GM12878 (cell line): ENCODE measurements at regions not wholly inside any gene's neighbourhood (a gene's known extent, or its start where the extent isn't known, plus 50 kb on each side); places are given as distances from the start of the nearest gene placed in this dataset.

ENCODE experiments used
- ATAC-seq: fragments of 200-7000 bp; cut with Tn5 transposase; 3 replicates; pipeline ENCODE4 v1.9.1; 2020; ENCODE audit warnings: mild to moderate bottlenecking, moderate library complexity
- BruUV-seq: library from RNA; stranded (reverse); fragments of 400-500 nt; replicated peaks from 2 replicates; lab custom pipeline; 2021; lab: Mats Ljungman, UMichigan
- CTCF ChIA-PET: fragments of 300-600 bp; sonication (Branson Sonifier 250); formaldehyde crosslinking; extraction: SDS; loops from one replicate; lab custom pipeline; 2021; ENCODE audit warnings: inconsistent platforms; lab: Yijun Ruan, JAX
- POLR2A ChIA-PET: fragments of 350-600 bp; formaldehyde crosslinking; extraction: SDS; loops from one replicate; lab custom pipeline; 2021; ENCODE audit warnings: inconsistent platforms; lab: Charles Lee
- RAD21 ChIA-PET: fragments of 300-600 bp; sonication (Branson Sonifier 250); formaldehyde crosslinking; loops from one replicate; lab custom pipeline; 2023; ENCODE audit warnings: antibody characterized with exemption; ENCODE audit not compliant: unreplicated experiment; lab: Charles Lee
- SMC1A ChIA-PET: fragments of 300-600 bp; sonication (Branson Sonifier 250); formaldehyde crosslinking; loops from one replicate; lab custom pipeline; 2023; ENCODE audit not compliant: unreplicated experiment, uncharacterized antibody; lab: Charles Lee
- DNase-seq: peaks from one replicate; pipeline ENCODE4 v3.0.0-alpha.2; 2011; ENCODE audit warnings: low read depth, low spot score
- FAIRE-seq: peaks from 3 replicates; lab custom pipeline; 2011; peaks lifted over from hg19 to GRCh38; lab: Jason Lieb, UNC
- H2AFZ ChIP-seq: 2 replicates; pipeline ENCODE4 v1.6.0; 2011; ENCODE audit warnings: low read depth, low read length, control low read depth; ENCODE audit not compliant: control insufficient read depth
- H3K27ac ChIP-seq: 2 replicates; pipeline ENCODE4 v1.5.1; 2011; ENCODE audit warnings: control low read depth; ENCODE audit not compliant: control insufficient read depth, insufficient read depth
- H3K27me3 ChIP-seq, 2 experiments: replicated peaks in 1 of 2; 2 replicates each; pipeline versions ENCODE4 v1.6.0 to v1.6.1; 2011; ENCODE audit warnings: low read length in 1 of 2; ENCODE audit not compliant: control insufficient read depth in 2 of 2, insufficient read depth in 2 of 2
- H3K36me3 ChIP-seq, 2 experiments: 2 replicates each; pipeline ENCODE4 v1.5.1; 2011; ENCODE audit warnings: low read length in 1 of 2; ENCODE audit not compliant: control insufficient read depth in 2 of 2, insufficient read depth in 2 of 2
- H3K4me1 ChIP-seq: 2 replicates; pipeline ENCODE4 v1.6.1; 2011; ENCODE audit warnings: mild to moderate bottlenecking, low read length, moderate library complexity, mixed read lengths; ENCODE audit not compliant: control insufficient read depth, insufficient read depth
- H3K4me2 ChIP-seq: 2 replicates; pipeline ENCODE4 v1.6.0; 2011; ENCODE audit warnings: control low read depth; ENCODE audit not compliant: control insufficient read depth, insufficient read depth
- H3K4me3 ChIP-seq: fragments of 200-600 bp; sonication (generic); 2 replicates; pipeline ENCODE4 v1.5.1; 2016
- H3K79me2 ChIP-seq: 2 replicates; pipeline ENCODE4 v1.6.0; 2011; ENCODE audit warnings: low read length; ENCODE audit not compliant: control insufficient read depth, insufficient read depth
- H3K9ac ChIP-seq: 2 replicates; pipeline ENCODE4 v1.8.0; 2011; ENCODE audit warnings: low read length, control low read depth, mixed read lengths; ENCODE audit not compliant: control insufficient read depth, insufficient read depth
- H3K9me3 ChIP-seq: replicated peaks from 3 replicates; pipeline ENCODE4 v1.5.1; 2011; ENCODE audit warnings: mild to moderate bottlenecking, low read length; ENCODE audit not compliant: control insufficient read depth, insufficient read depth
- H4K20me1 ChIP-seq: 2 replicates; pipeline ENCODE4 v1.6.0; 2011; ENCODE audit not compliant: control insufficient read depth, insufficient read depth
- EP300 ChIP-seq, 2 experiments: fragments of 150-350 bp in 1 of 2; IDR thresholded peaks; 2 replicates each; pipeline ENCODE4 v1.6.1; 2011 to 2012; ENCODE audit warnings: low read depth in 2 of 2, low read length in 2 of 2, borderline replicate concordance in 1 of 2, improper control_type of control experiment in 1 of 2, inconsistent platforms in 1 of 2; ENCODE audit not compliant: control insufficient read depth in 1 of 2
- IRF4 ChIP-seq: IDR thresholded peaks from 2 replicates; pipeline ENCODE4 v1.6.1; 2011; ENCODE audit warnings: low read depth, low read length
- NFXL1 ChIP-seq: fragments of 450-650 bp; IDR thresholded peaks from 2 replicates; pipeline ENCODE4 v1.6.1; 2017; ENCODE audit warnings: antibody characterized with exemption, mild to moderate bottlenecking, borderline replicate concordance
- ZBTB4 ChIP-seq: fragments of 450-650 bp; formaldehyde crosslinking; IDR thresholded peaks from 2 replicates; pipeline ENCODE4 v1.4.0; 2022; ENCODE audit warnings: mild to moderate bottlenecking, moderate library complexity
- ZNF592 ChIP-seq: fragments of 450-650 bp; IDR thresholded peaks from 2 replicates; pipeline ENCODE4 v1.6.1; 2017; ENCODE audit warnings: mild to moderate bottlenecking, moderate library complexity
- WGBS: methylation state at CpG from one replicate; pipeline ENCODE4 v1.1.6; 2016; ENCODE audit warnings: low lambda C conversion rate; ENCODE audit not compliant: insufficient replicate concordance, insufficient coverage; ENCODE audit errors: missing lambda C conversion rate; 5-methylcytosine and 5-hydroxymethylcytosine counted together
- in situ Hi-C: fragments of 300-500 bp; cut with MboI; formaldehyde crosslinking; loops from 9 replicates; pipeline ENCODE4 v1.14.3; 2018; ENCODE audit warnings: mixed read lengths
- intact Hi-C: fragments of 100-400 bp; cut with micrococcal nuclease; formaldehyde crosslinking; loops from one replicate; pipeline ENCODE4 v1.14.2; 2022; ENCODE audit not compliant: unreplicated experiment

- Histone ChIP-seq H2AFZ (no peak overlapping the region), H4K20me1 (no peaks in the 10 kb centered on the region), H3K4me3 (no peak overlapping the region), H3K4me1 (peaks cover 7% of the 10 kb centered on the region), H3K79me2 (no peaks in the 10 kb centered on the region), H3K9ac (no peak overlapping the region), H3K27me3 (peaks cover 2 to 3% of the 10 kb centered on the region in 2 experiments; a peak in 2 of 4 replicates), H3K36me3 (no peaks in the 10 kb centered on the region), H3K4me2 (no peak overlapping the region), H3K27ac (no peak overlapping the region), H3K9me3 (no peaks in the 10 kb centered on the region)
- ChIA-PET SMC1A (no interaction called here), CTCF (interaction anchor here (1.2 kb wide), 1 partner anchor 9 kb away, joined by 3 read pairs; no protein-coding TSS in a partner anchor), RAD21 (no interaction called here), POLR2A (no interaction called here)
- ATAC-seq, result no peak
- intact Hi-C loops (no loop called here), in situ Hi-C loops (no loop called here)
- no TSS peak for BruUV-seq
- FAIRE-seq, result no peak
- 37% methylated on average over 9 of the region's 9 CpGs for WGBS
- TF ChIP-seq ZNF592 (no peak), ZBTB4 (no peak), IRF4 (no peak), EP300 (IDR thresholded peaks at IDR 0.05; ENCODE audit: borderline replicate concordance in 1 of 2, control insufficient read depth in 1 of 2, low read depth in 2 of 2, low read length in 2 of 2) (no peak), NFXL1 (no peak)
- TF ChIP-seq, all 136 proteins: peak for 0
- no peak for DNase-seq
Observed at GRCh38 chr6:41434803-41435481, 99.5 kb downstream of the NCR2 start.
